ENCODE measurements at regions not wholly inside any gene's neighbourhood (a gene's known extent, or its start where the extent isn't known, plus 50 kb on each side); places are given as distances from the start of the nearest gene placed in this dataset.

DNA sequence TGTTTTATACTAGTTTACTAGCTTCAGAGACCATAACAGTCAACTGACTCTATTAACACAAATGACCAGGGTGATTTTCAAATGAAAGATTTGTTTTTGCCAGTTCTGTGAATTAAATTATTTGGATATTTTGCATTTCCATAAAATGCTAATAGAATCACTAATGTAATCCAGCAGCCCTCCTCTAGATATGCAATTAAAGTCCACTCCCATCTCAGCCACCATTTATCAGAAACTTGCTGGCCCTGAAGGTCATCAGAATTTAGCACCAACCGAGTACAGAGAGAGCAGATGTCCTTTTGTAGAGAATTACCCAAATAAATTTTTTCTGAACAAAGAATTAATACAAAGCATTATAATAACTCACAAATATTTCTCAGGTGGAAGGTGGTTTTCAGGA, 531.1 kb upstream of the SLIT2 start:
- no peak for TF ChIP-seq CTCF (conservative IDR thresholded peaks at IDR 0.05; ENCODE audit: control insufficient read depth, insufficient read depth, low read depth, low read length)
- no peak overlapping the region for H3K4me3 ChIP-seq (ENCODE audit: control insufficient read depth, low read depth, low read length)
- DNase-seq (ENCODE audit: low read depth), result no peak

GRCh38 chr4:19720190-19720589, 531.5 kb upstream of the SLIT2 start:
- no peak for TF ChIP-seq CTCF (conservative IDR thresholded peaks at IDR 0.05; ENCODE audit: control insufficient read depth, insufficient read depth, low read depth, low read length)
- DNase-seq (ENCODE audit: low read depth), result no peak
- H3K4me3 ChIP-seq (ENCODE audit: control insufficient read depth, low read depth, low read length), result no peak overlapping the region

- H3K4me3 ChIP-seq (ENCODE audit: control insufficient read depth, low read depth, low read length), result no peak overlapping the region
- TF ChIP-seq CTCF (conservative IDR thresholded peaks at IDR 0.05; ENCODE audit: control insufficient read depth, insufficient read depth, low read depth, low read length), result no peak
- DNase-seq (ENCODE audit: low read depth), result peak; percentile 68
These were observed 539.8 kb upstream of the SLIT2 start for GRCh38 chr4:19711871-19712270.

DNA sequence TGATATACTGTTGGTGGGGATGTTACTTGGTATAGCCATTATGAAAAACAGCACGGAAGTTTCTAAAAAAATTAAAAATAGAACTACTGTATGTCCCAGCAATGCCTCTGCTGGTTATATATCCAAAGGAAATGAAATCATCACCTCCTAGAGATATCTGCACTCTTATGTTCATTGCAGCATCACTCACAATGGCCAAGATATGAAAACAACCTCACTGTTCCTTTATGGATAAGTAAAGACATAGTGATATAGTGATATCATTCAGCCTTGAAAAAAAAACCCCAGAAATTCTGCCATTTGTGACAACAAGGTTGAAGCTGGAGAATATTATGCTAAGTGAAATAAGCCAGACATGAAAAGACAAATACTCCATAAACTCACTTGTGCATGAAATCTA, 543.8 kb upstream of the SLIT2 start:
- H3K4me3 ChIP-seq (ENCODE audit: control insufficient read depth, low read depth, low read length), result no peak overlapping the region
- TF ChIP-seq CTCF (conservative IDR thresholded peaks at IDR 0.05; ENCODE audit: control insufficient read depth, insufficient read depth, low read depth, low read length), result no peak
- no peak for DNase-seq (ENCODE audit: low read depth)

DNA sequence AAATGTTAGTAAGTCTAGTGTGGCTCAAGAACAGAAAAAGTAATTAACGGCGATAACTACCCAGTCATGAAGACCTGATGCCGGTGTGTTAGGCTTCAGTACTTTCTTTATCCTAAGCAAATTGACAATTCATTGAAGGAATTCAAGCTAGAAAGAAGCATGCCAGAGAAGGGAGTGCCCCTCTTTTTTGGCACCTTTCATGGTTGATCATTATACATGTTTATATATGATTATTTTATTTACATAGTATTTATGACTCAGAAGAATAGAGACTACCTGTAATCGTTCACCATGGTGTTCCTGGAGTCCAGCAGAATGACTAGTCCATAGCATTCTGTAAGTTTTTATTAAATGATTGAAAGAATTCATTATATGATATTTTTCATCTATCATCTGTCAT, 548.3 kb upstream of the SLIT2 start:
- no peak overlapping the region for H3K4me3 ChIP-seq (ENCODE audit: control insufficient read depth, low read depth, low read length)
- TF ChIP-seq CTCF (conservative IDR thresholded peaks at IDR 0.05; ENCODE audit: control insufficient read depth, insufficient read depth, low read depth, low read length), result no peak
- DNase-seq (ENCODE audit: low read depth), result no peak

GRCh38 chr4:19700992-19701391, 550.7 kb upstream of the SLIT2 start:
- TF ChIP-seq CTCF (conservative IDR thresholded peaks at IDR 0.05; ENCODE audit: control insufficient read depth, insufficient read depth, low read depth, low read length), result no peak
- DNase-seq (ENCODE audit: low read depth), result peak; percentile 66
- H3K4me3 ChIP-seq (ENCODE audit: control insufficient read depth, low read depth, low read length), result no peak overlapping the region

GRCh38 chr4:19698961-19699360, 552.7 kb upstream of the SLIT2 start:
- no peak for DNase-seq (ENCODE audit: low read depth)
- TF ChIP-seq CTCF (conservative IDR thresholded peaks at IDR 0.05; ENCODE audit: control insufficient read depth, insufficient read depth, low read depth, low read length), result no peak
- H3K4me3 ChIP-seq (ENCODE audit: control insufficient read depth, low read depth, low read length), result no peak overlapping the region
